T-cell (primary cell): ENCODE measurements at regions not wholly inside any gene's neighbourhood (a gene's known extent, or its start where the extent isn't known, plus 50 kb on each side); places are given as distances from the start of the nearest gene placed in this dataset.
A peak's percentile ranks its signal among the peaks of the same experiment; 100 is the strongest.
"Not testable (repeated sequence)": the region's sequence is repeated elsewhere in the genome, so short reads cannot be mapped to it uniquely, and the experiment has no call there.

Source experiments
- ATAC-seq, 4 experiments: fragments of 200-7000 bp in 3 of 4; fragments of 150-1000 bp in 1 of 4; cut with Tn5 transposase; replicated peaks in 1 of 4; 1 replicate in 3 of 4; 2 replicates in 1 of 4; pipeline ENCODE4 v1.10.0; 2021; ENCODE audit warnings: moderate library complexity in 3 of 4, mild to moderate bottlenecking in 2 of 4, moderate number of reproducible peaks in 1 of 4
- CTCF ChIA-PET, 2 donors: fragments of 300-600 bp; sonication (Branson Sonifier 250); formaldehyde crosslinking; loops; one replicate each; lab custom pipeline; 2022; ENCODE audit warnings: antibody characterized with exemption in 2 of 2; lab: Charles Lee
- POLR2A ChIA-PET, 2 donors: fragments of 300-600 bp; sonication (Branson Sonifier 250); formaldehyde crosslinking; loops; one replicate each; lab custom pipeline; 2022; ENCODE audit warnings: antibody characterized with exemption in 2 of 2; lab: Charles Lee
- DNase-seq, 35 experiments: peaks; one replicate each; pipeline versions ENCODE4 v3.0.0 to v3.0.0-alpha.2; 2013 to 2023
- H3K27ac ChIP-seq: one replicate; pipeline ENCODE4 v1.5.1; 2013; ENCODE audit warnings: low read length
- H3K27me3 ChIP-seq, 2 experiments: replicated peaks in 1 of 2; 1 replicate in 1 of 2; 2 replicates in 1 of 2; pipeline versions ENCODE4 v1.6.1 to v1.7.0; 2013; ENCODE audit warnings: low read length in 1 of 2, mixed read lengths in 1 of 2; ENCODE audit not compliant: control insufficient read depth in 2 of 2, insufficient read depth in 2 of 2; ENCODE audit errors: extremely low read depth in 1 of 2
- H3K36me3 ChIP-seq, 2 donors: 1 replicate in 1 of 2; 2 replicates in 1 of 2; pipeline versions ENCODE4 v1.6.1 to v1.7.0; 2013; ENCODE audit warnings: low read length in 1 of 2; ENCODE audit not compliant: control insufficient read depth in 2 of 2, insufficient read depth in 1 of 2; ENCODE audit errors: extremely low read depth in 1 of 2
- H3K4me1 ChIP-seq, 2 experiments: 1 replicate in 1 of 2; 2 replicates in 1 of 2; pipeline versions ENCODE4 v1.6.1 to v1.7.0; 2013; ENCODE audit warnings: low read length in 2 of 2, mixed read lengths in 1 of 2; ENCODE audit not compliant: insufficient read depth in 2 of 2, control insufficient read depth in 1 of 2; ENCODE audit errors: extremely low read depth in 1 of 2
- H3K4me3 ChIP-seq, 2 donors: 1 replicate in 1 of 2; 2 replicates in 1 of 2; pipeline versions ENCODE4 v1.5.1 to v1.7.0; 2013; ENCODE audit warnings: mild to moderate bottlenecking in 2 of 2, low read length in 1 of 2, moderate library complexity in 1 of 2; ENCODE audit not compliant: control insufficient read depth in 1 of 2; ENCODE audit errors: extremely low read depth in 1 of 2
- H3K9me3 ChIP-seq: 2 replicates; pipeline ENCODE4 v1.7.0; 2013
- H3K27ac Mint-ChIP-seq, 2 donors: one replicate each; pipeline ENCODE4 v1.8.0; 2020 to 2021; ENCODE audit warnings: mild to moderate bottlenecking in 2 of 2, mixed read lengths in 2 of 2
- H3K27me3 Mint-ChIP-seq, 2 donors: one replicate each; pipeline ENCODE4 v1.8.0; 2021 to 2022; ENCODE audit warnings: mixed read lengths in 2 of 2
- H3K36me3 Mint-ChIP-seq: one replicate; pipeline ENCODE4 v1.8.0; 2021; ENCODE audit warnings: mixed read lengths
- H3K4me1 Mint-ChIP-seq, 3 donors: one replicate each; pipeline ENCODE4 v1.8.0; 2020 to 2022; ENCODE audit warnings: mixed read lengths in 3 of 3, mild to moderate bottlenecking in 1 of 3
- H3K4me3 Mint-ChIP-seq, 3 donors: one replicate each; pipeline ENCODE4 v1.8.0; 2020 to 2022; ENCODE audit warnings: mild to moderate bottlenecking in 3 of 3, mixed read lengths in 3 of 3, moderate library complexity in 3 of 3
- H3K9me3 Mint-ChIP-seq, 3 donors: one replicate each; pipeline ENCODE4 v1.8.0; 2020 to 2022; ENCODE audit warnings: mixed read lengths in 3 of 3
- WGBS: methylation state at CpG from one replicate; pipeline ENCODE4 v1.1.5; 2013; ENCODE audit warnings: missing lambda C conversion rate; ENCODE audit not compliant: insufficient coverage; 5-methylcytosine and 5-hydroxymethylcytosine counted together

GRCh38 chr4:28116526-28117083, 1256.0 kb downstream of the STIM2 start:
- CTCF ChIA-PET, H3K27me3 ChIP-seq, H3K27me3 Mint-ChIP-seq, H3K27ac ChIP-seq, H3K4me3 ChIP-seq, H3K27ac Mint-ChIP-seq, H3K36me3 Mint-ChIP-seq, H3K4me3 Mint-ChIP-seq, H3K4me1 ChIP-seq, DNase-seq, H3K4me1 Mint-ChIP-seq, H3K9me3 ChIP-seq, POLR2A ChIA-PET, ATAC-seq, H3K36me3 ChIP-seq: not testable (repeated sequence)
- WGBS, result 7% methylated on average over 8 of the region's 12 CpGs
- H3K9me3 Mint-ChIP-seq, result peaks cover 10 to 23% (median 15%) of the 10 kb centered on the region in 3 donors

- Mint-ChIP-seq H3K9me3 (peaks cover 10 to 23% (median 15%) of the 10 kb centered on the region in 3 donors), H3K4me3 (no peak overlapping the region), H3K27ac (no peak overlapping the region), H3K27me3 (no peaks in the 10 kb centered on the region), H3K4me1 (no peaks in the 10 kb centered on the region), H3K36me3 (no peaks in the 10 kb centered on the region)
- ChIA-PET POLR2A (no interaction called here), CTCF (no interaction called here)
- no peaks in the 10 kb centered on the region for H3K9me3 ChIP-seq
- no peak overlapping the region for H3K4me3 ChIP-seq
- H3K27ac ChIP-seq, result no peak overlapping the region
- DNase-seq, result peak in 1 of 35 experiments; percentile 0
- no peaks in the 10 kb centered on the region for H3K4me1 ChIP-seq
- ATAC-seq, result no peak
- 93% methylated on average over 47 of the region's 61 CpGs for WGBS
- no peaks in the 10 kb centered on the region for H3K36me3 ChIP-seq
- no peaks in the 10 kb centered on the region for H3K27me3 ChIP-seq
These were observed 1256.5 kb downstream of the STIM2 start for GRCh38 chr4:28117084-28117682.

GRCh38 chr4:28146191-28146590, 1285.5 kb downstream of the STIM2 start:
- ChIA-PET CTCF (no interaction called here), POLR2A (no interaction called here)
- Mint-ChIP-seq H3K9me3 (peaks cover 22 to 25% (median 23%) of the 10 kb centered on the region in 3 donors), H3K27ac (no peak overlapping the region), H3K4me3 (no peak overlapping the region), H3K27me3 (no peaks in the 10 kb centered on the region), H3K4me1 (no peaks in the 10 kb centered on the region), H3K36me3 (no peaks in the 10 kb centered on the region)
- DNase-seq, result no peak
- Histone ChIP-seq H3K27ac (no peak overlapping the region), H3K4me1 (no peaks in the 10 kb centered on the region), H3K9me3 (no peaks in the 10 kb centered on the region), H3K27me3 (no peaks in the 10 kb centered on the region), H3K36me3 (no peaks in the 10 kb centered on the region), H3K4me3 (no peak overlapping the region)
- WGBS, result no CpG with 5 or more reads among the region's 3 CpGs
- ATAC-seq, result no peak

GRCh38 chr4:28148221-28148620, 1287.6 kb downstream of the STIM2 start:
- no peaks in the 10 kb centered on the region for H3K4me1 ChIP-seq
- Mint-ChIP-seq H3K4me3 (no peak overlapping the region), H3K9me3 (peaks cover 12 to 21% (median 20%) of the 10 kb centered on the region in 3 donors), H3K27me3 (no peaks in the 10 kb centered on the region), H3K27ac (no peak overlapping the region), H3K36me3 (no peaks in the 10 kb centered on the region), H3K4me1 (no peaks in the 10 kb centered on the region)
- no peak overlapping the region for H3K27ac ChIP-seq
- DNase-seq (no peak), ATAC-seq (no peak)
- POLR2A ChIA-PET, result no interaction called here
- H3K9me3 ChIP-seq, result no peaks in the 10 kb centered on the region
- H3K4me3 ChIP-seq, result no peak overlapping the region
- H3K36me3 ChIP-seq, result no peaks in the 10 kb centered on the region
- H3K27me3 ChIP-seq, result no peaks in the 10 kb centered on the region
- CTCF ChIA-PET, result interaction anchor here in 1 of 2 donors (0.5 kb wide), 1 partner anchor 719 kb away, joined by 6 read pairs; no protein-coding TSS in a partner anchor
- no CpG with 5 or more reads among the region's 1 CpG for WGBS

GRCh38 chr4:28149762-28150161, 1289.1 kb downstream of the STIM2 start:
- Mint-ChIP-seq H3K9me3 (peaks cover 6 to 18% (median 14%) of the 10 kb centered on the region in 3 donors), H3K4me3 (no peak overlapping the region), H3K27me3 (no peaks in the 10 kb centered on the region), H3K4me1 (no peaks in the 10 kb centered on the region), H3K27ac (no peak overlapping the region), H3K36me3 (no peaks in the 10 kb centered on the region)
- ATAC-seq, result no peak
- H3K27ac ChIP-seq, result no peak overlapping the region
- 57% methylated on average over 1 of the region's 3 CpGs for WGBS
- no peaks in the 10 kb centered on the region for H3K4me1 ChIP-seq
- no peak overlapping the region for H3K4me3 ChIP-seq
- no peaks in the 10 kb centered on the region for H3K27me3 ChIP-seq
- DNase-seq, result no peak
- H3K36me3 ChIP-seq, result no peaks in the 10 kb centered on the region
- CTCF ChIA-PET, result no interaction called here
- POLR2A ChIA-PET, result no interaction called here
- H3K9me3 ChIP-seq, result peaks cover 1% of the 10 kb centered on the region

GRCh38 chr4:28151314-28151713, 1290.7 kb downstream of the STIM2 start:
- Mint-ChIP-seq H3K36me3 (no peaks in the 10 kb centered on the region), H3K27ac (no peak overlapping the region), H3K4me3 (no peak overlapping the region), H3K4me1 (no peaks in the 10 kb centered on the region), H3K27me3 (no peaks in the 10 kb centered on the region), H3K9me3 (peaks cover 6 to 17% (median 9%) of the 10 kb centered on the region in 3 donors)
- CTCF ChIA-PET, result no interaction called here
- ATAC-seq, result no peak
- Histone ChIP-seq H3K27ac (no peak overlapping the region), H3K36me3 (no peaks in the 10 kb centered on the region), H3K9me3 (peaks cover 9% of the 10 kb centered on the region), H3K4me3 (no peak overlapping the region), H3K27me3 (no peaks in the 10 kb centered on the region), H3K4me1 (no peaks in the 10 kb centered on the region)
- DNase-seq, result no peak
- POLR2A ChIA-PET, result no interaction called here
